RWPE2 (cell line): ENCODE measurements at regions not wholly inside any gene's neighbourhood (a gene's known extent, or its start where the extent isn't known, plus 50 kb on each side); places are given as distances from the start of the nearest gene placed in this dataset.

Source experiments
- ATAC-seq: fragments of 200-7000 bp; cut with Tn5 transposase; 3 replicates; pipeline ENCODE4 v1.9.1; 2021; ENCODE audit warnings: low read depth
- DNase-seq: peaks from one replicate; pipeline ENCODE4 v3.0.0-alpha.2; 2020; ENCODE audit warnings: low spot score
- H3K27ac ChIP-seq: fragments of 450-650 bp; 2 replicates; pipeline ENCODE4 v1.5.1; 2017; ENCODE audit warnings: mild to moderate bottlenecking; ENCODE audit not compliant: poor library complexity, severe bottlenecking
- H3K27me3 ChIP-seq: fragments of 250-450 bp; sonication (Bioruptor Pico); 2 replicates; pipeline ENCODE4 v1.5.1; 2021; ENCODE audit warnings: mild to moderate bottlenecking, moderate library complexity; ENCODE audit not compliant: insufficient read depth, poor library complexity, severe bottlenecking
- H3K36me3 ChIP-seq: fragments of 250-450 bp; sonication (Bioruptor Pico); 2 replicates; pipeline ENCODE4 v1.5.1; 2020; ENCODE audit warnings: low read depth, mild to moderate bottlenecking, moderate library complexity
- H3K4me1 ChIP-seq: fragments of 250-450 bp; sonication (Bioruptor Pico); 2 replicates; pipeline ENCODE4 v1.5.1; 2021; ENCODE audit warnings: mild to moderate bottlenecking, moderate library complexity; ENCODE audit not compliant: insufficient read depth, poor library complexity, severe bottlenecking
- H3K4me3 ChIP-seq: fragments of 250-450 bp; sonication (Bioruptor Pico); 2 replicates; pipeline ENCODE4 v1.5.1; 2021; ENCODE audit warnings: mild to moderate bottlenecking, moderate library complexity; ENCODE audit not compliant: severe bottlenecking
- H3K9me3 ChIP-seq: fragments of 250-450 bp; sonication (Bioruptor Pico); 2 replicates; pipeline ENCODE4 v1.5.1; 2021; ENCODE audit warnings: mild to moderate bottlenecking, moderate library complexity; ENCODE audit not compliant: severe bottlenecking
- CTCF ChIP-seq: fragments of 450-650 bp; IDR thresholded peaks from one replicate; pipeline ENCODE4 v1.5.1; 2017; ENCODE audit warnings: mild to moderate bottlenecking, moderate library complexity; ENCODE audit not compliant: poor library complexity, severe bottlenecking

GRCh38 chr4:24080871-24081270 lies 191.0 kb upstream of the PPARGC1A start:
- Histone ChIP-seq H3K27ac (no peak overlapping the region), H3K9me3 (peaks cover 2% of the 10 kb centered on the region), H3K27me3 (no peaks in the 10 kb centered on the region), H3K4me3 (no peak overlapping the region), H3K4me1 (no peaks in the 10 kb centered on the region), H3K36me3 (no peaks in the 10 kb centered on the region)
- ATAC-seq, result no peak
- TF ChIP-seq CTCF, result no peak
- DNase-seq, result no peak

- H3K36me3 ChIP-seq, result no peaks in the 10 kb centered on the region
- no peak overlapping the region for H3K27ac ChIP-seq
- peaks cover 2% of the 10 kb centered on the region for H3K9me3 ChIP-seq
- H3K4me3 ChIP-seq, result no peak overlapping the region
- DNase-seq, result no peak
- ATAC-seq, result no peak
- no peak for TF ChIP-seq CTCF
- H3K4me1 ChIP-seq, result no peaks in the 10 kb centered on the region
- H3K27me3 ChIP-seq, result no peaks in the 10 kb centered on the region
Observed at GRCh38 chr4:24078347-24078962, 188.6 kb upstream of the PPARGC1A start.

GRCh38 chr4:24076811-24077210 lies 187.0 kb upstream of the PPARGC1A start:
- Histone ChIP-seq H3K4me1 (no peaks in the 10 kb centered on the region), H3K27ac (no peak overlapping the region), H3K9me3 (peaks cover 2% of the 10 kb centered on the region), H3K4me3 (no peak overlapping the region), H3K36me3 (no peaks in the 10 kb centered on the region), H3K27me3 (no peaks in the 10 kb centered on the region)
- no peak for TF ChIP-seq CTCF
- DNase-seq, result no peak
- ATAC-seq, result no peak

- no peak for TF ChIP-seq CTCF
- peaks cover 11% of the 10 kb centered on the region for H3K4me1 ChIP-seq
Observed at GRCh38 chr4:24073948-24074347, 184.1 kb upstream of the PPARGC1A start.

GRCh38 chr4:24071612-24072372 lies 181.9 kb upstream of the PPARGC1A start:
- peaks cover 6% of the 10 kb centered on the region; the same call in 1 of the 2 replicates for H3K36me3 ChIP-seq
- H3K4me1 ChIP-seq, result peaks cover 11% of the 10 kb centered on the region
- ATAC-seq, result no peak
- no peaks in the 10 kb centered on the region for H3K9me3 ChIP-seq
- no peak for TF ChIP-seq CTCF
- no peak overlapping the region for H3K4me3 ChIP-seq
- H3K27ac ChIP-seq, result no peak overlapping the region
- H3K27me3 ChIP-seq, result no peaks in the 10 kb centered on the region
- no peak for DNase-seq

More at GRCh38 chr4:24073948-24074347, 184.1 kb upstream of the PPARGC1A start:
- H3K9me3 ChIP-seq, result no peaks in the 10 kb centered on the region
- H3K27me3 ChIP-seq, result no peaks in the 10 kb centered on the region
- H3K27ac ChIP-seq, result no peak overlapping the region
- DNase-seq (no peak), ATAC-seq (no peak)
- no peak overlapping the region for H3K4me3 ChIP-seq
- peaks cover 6% of the 10 kb centered on the region; the same call in 1 of the 2 replicates for H3K36me3 ChIP-seq
